ENCODE measurements at regions not wholly inside any gene's neighbourhood (a gene's known extent, or its start where the extent isn't known, plus 50 kb on each side); places are given as distances from the start of the nearest gene placed in this dataset.

DNA sequence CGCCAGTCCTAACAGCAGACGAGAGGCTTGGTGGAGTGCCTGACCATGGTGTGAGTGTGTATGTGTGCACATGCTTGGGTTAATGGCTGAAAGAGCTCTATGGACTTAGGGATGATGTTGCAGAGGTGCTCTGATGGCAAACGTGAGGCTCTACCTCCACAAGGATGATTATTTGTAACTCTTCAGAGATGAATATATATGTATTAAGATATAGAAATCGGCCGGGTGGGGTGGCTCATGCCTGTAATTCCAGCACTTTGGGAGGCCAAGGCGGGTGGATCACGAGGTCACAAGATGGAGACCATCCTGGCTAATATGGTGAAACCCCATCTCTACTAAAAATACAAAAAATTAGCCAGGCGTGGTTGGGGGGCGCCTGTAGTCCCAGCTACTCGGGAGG is 253.4 kb upstream of the CDH18 start:
- no peak overlapping the region for H3K4me3 Mint-ChIP-seq
- H3K27ac Mint-ChIP-seq, result no peak overlapping the region
- ATAC-seq (ENCODE audit: low read depth), result no peak
- DNase-seq, result no peak
- no peaks in the 10 kb centered on the region for H3K4me1 Mint-ChIP-seq
- POLR2A ChIA-PET, result no interaction called here
- H3K9me3 Mint-ChIP-seq, result peaks cover 1% of the 10 kb centered on the region
- no peaks in the 10 kb centered on the region for H3K27me3 Mint-ChIP-seq
- H3K36me3 Mint-ChIP-seq, result no peaks in the 10 kb centered on the region

DNA sequence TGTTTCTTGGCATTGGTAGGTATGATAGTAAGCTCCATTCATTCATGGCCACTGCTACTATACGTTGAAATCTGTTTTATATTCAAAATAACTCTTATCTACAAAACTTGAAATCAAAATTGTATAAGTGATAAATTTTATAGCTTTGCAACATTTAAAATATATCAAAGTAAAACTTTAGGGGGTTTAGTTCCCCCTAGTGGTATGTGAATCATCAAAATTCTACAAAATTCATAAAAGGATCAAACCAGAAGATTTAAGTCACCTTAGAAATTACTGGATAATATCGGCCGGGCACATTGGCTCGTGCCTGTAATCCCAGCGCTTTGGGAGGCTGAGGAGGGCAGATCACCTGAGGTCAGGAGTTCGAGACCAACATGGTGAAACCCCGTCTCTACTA is 243.0 kb upstream of the CDH18 start:
- Mint-ChIP-seq H3K9me3 (peaks cover 6% of the 10 kb centered on the region), H3K4me3 (no peak overlapping the region), H3K27ac (no peak overlapping the region), H3K36me3 (no peaks in the 10 kb centered on the region), H3K4me1 (no peaks in the 10 kb centered on the region), H3K27me3 (no peaks in the 10 kb centered on the region)
- DNase-seq (no peak), ATAC-seq (ENCODE audit: low read depth) (no peak)
- POLR2A ChIA-PET, result no interaction called here

DNA sequence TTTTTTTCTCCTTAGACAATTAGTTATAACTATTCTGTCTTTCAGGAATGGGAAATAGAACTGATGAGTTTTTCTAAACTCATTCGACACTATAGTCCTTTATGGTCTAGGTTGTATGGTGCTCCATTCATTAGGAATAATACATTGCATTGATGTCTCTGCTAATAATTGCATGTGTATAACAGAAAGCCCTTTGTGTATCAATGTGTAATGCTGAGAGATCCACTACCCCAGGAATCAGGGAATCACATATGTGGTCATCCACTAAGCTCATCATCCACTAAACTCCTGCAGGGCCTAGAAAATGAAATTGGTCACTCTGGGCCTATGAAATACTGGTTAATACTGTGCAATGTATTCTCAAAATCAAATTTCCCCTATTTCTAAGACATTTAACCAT is 242.0 kb upstream of the CDH18 start:
- ATAC-seq (ENCODE audit: low read depth) (no peak), DNase-seq (no peak)
- Mint-ChIP-seq H3K27me3 (no peaks in the 10 kb centered on the region), H3K4me1 (no peaks in the 10 kb centered on the region), H3K4me3 (no peak overlapping the region), H3K27ac (no peak overlapping the region), H3K36me3 (no peaks in the 10 kb centered on the region), H3K9me3 (peaks cover 1% of the 10 kb centered on the region)
- POLR2A ChIA-PET, result no interaction called here

DNA sequence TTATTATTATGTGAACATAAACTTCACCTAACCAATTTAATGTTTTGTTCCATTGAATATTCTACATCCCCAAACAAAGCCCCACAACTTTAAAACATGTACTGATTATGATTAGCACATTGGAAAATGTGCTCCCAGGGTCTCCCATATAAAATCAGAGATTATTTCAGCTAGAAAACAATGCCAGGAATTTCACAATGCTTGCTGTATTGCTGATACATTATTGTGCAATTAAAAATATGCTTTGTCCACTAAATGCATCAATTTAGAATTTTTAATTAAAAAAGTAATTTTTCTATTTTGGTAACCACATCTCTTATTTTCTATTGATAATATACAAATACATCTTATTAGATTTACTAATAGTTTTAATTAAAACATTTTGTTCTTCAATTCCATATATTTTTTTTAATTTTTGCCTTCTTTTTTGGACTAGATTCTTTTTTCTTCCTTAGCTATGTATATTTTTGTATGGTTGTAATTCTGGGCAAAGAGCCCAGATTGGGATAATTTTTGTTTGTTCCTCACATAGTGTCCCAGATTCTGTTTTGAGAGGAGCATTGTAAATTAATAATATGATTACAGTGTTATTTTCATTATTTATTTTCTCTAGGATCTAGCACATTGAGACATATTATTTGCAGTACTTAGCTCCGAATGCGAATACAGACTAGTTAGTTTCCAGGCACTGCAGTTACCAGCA is 241.5 kb upstream of the CDH18 start:
- POLR2A ChIA-PET, result no interaction called here
- Mint-ChIP-seq H3K36me3 (no peaks in the 10 kb centered on the region), H3K27me3 (no peaks in the 10 kb centered on the region), H3K4me1 (no peaks in the 10 kb centered on the region), H3K27ac (no peak overlapping the region), H3K4me3 (no peak overlapping the region), H3K9me3 (peaks cover 1% of the 10 kb centered on the region)
- ATAC-seq (ENCODE audit: low read depth) (no peak), DNase-seq (no peak)

DNA sequence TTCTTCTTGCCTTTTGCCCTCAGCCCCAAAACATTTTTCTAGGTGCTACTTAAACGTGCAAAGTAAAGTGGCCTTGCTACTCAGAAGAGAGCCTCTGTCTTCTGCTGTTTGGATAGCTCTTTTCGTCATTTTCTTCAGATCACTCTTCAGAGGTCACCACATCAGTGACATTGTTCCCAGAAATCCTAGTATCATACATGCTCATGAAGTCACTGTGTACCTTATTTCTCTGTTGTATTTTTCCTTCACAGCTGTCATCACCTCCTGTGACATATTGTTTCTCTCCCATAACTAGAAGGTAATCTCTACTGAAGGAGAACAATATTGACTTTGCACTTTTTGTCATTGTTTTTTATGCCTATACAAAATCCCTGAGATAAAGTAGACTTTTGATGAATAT is 237.0 kb upstream of the CDH18 start:
- Mint-ChIP-seq H3K9me3 (peaks cover 2% of the 10 kb centered on the region), H3K27me3 (no peaks in the 10 kb centered on the region), H3K36me3 (no peaks in the 10 kb centered on the region), H3K27ac (no peak overlapping the region), H3K4me1 (no peaks in the 10 kb centered on the region), H3K4me3 (no peak overlapping the region)
- ATAC-seq (ENCODE audit: low read depth) (no peak), DNase-seq (no peak)
- POLR2A ChIA-PET, result no interaction called here

DNA sequence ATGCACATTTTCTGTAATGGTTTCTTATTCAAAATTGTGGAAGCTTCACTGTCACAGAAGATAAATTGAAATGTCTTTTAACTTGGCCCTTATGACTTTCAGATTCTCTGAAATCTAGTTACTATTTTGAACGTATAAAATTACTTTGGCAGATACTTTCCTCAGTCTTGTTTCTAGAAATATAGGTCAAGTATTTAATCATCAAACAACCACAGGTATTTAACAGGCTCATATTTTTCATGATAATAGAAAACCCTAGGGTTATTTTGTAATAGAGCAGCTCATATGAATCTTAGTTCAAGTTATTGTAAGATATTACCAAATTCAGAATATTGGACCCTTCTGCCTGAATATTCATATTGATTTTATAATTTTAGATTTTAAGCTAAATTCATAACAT is 236.0 kb upstream of the CDH18 start:
- H3K27ac Mint-ChIP-seq, result no peak overlapping the region
- H3K36me3 Mint-ChIP-seq, result no peaks in the 10 kb centered on the region
- H3K9me3 Mint-ChIP-seq, result peaks cover 2% of the 10 kb centered on the region
- no peak overlapping the region for H3K4me3 Mint-ChIP-seq
- no peaks in the 10 kb centered on the region for H3K4me1 Mint-ChIP-seq
- POLR2A ChIA-PET, result no interaction called here
- DNase-seq (no peak), ATAC-seq (ENCODE audit: low read depth) (no peak)
- H3K27me3 Mint-ChIP-seq, result no peaks in the 10 kb centered on the region

DNA sequence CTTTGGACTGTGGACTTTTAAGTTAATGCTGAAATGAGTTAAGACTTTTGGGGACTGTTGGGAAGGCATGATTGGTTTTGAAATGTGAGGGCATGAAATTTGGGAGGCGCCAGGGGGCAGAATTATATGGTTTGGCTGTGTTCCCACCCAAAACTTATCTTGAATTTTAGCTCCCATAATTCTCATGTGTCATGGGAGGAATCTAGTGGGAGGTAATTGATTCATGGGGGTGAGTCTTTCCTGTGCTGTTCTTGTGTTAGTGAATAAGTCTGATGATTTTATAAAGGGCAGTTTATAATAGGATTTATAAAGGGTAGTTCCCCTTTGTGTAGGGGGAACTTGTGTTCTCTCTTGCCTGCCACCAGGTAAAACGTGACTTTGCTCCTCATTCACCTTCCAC is 235.5 kb upstream of the CDH18 start:
- DNase-seq, result no peak
- ATAC-seq (ENCODE audit: low read depth), result no peak
- H3K9me3 Mint-ChIP-seq, result peaks cover 4% of the 10 kb centered on the region
- no peaks in the 10 kb centered on the region for H3K36me3 Mint-ChIP-seq
- H3K27me3 Mint-ChIP-seq, result no peaks in the 10 kb centered on the region
- H3K27ac Mint-ChIP-seq, result no peak overlapping the region
- no peaks in the 10 kb centered on the region for H3K4me1 Mint-ChIP-seq
- H3K4me3 Mint-ChIP-seq, result no peak overlapping the region
- POLR2A ChIA-PET, result no interaction called here

DNA sequence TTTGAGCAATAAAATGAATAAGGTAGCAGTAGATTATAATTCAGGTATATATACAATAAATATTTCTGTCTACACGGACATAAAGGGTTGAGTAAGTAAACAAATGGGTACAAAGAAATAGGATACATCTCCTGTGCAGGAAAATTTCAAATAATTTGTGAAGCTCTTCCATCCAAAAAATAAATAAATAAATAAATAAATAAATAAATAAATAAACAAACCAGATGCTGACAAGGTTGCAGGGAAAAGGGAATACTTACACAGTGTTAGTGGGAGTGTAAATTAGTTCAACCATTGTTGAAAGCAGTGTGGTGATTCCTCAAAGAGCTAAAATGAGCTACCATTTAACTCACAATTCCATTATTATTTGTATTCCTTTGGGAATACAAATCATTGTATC is 227.3 kb upstream of the CDH18 start:
- no peak overlapping the region for H3K4me3 Mint-ChIP-seq
- DNase-seq (no peak), ATAC-seq (ENCODE audit: low read depth) (no peak)
- POLR2A ChIA-PET, result no interaction called here
- H3K9me3 Mint-ChIP-seq, result peaks cover 7% of the 10 kb centered on the region
- H3K36me3 Mint-ChIP-seq, result no peaks in the 10 kb centered on the region
- H3K4me1 Mint-ChIP-seq, result no peaks in the 10 kb centered on the region
- H3K27ac Mint-ChIP-seq, result no peak overlapping the region
- H3K27me3 Mint-ChIP-seq, result no peaks in the 10 kb centered on the region

DNA sequence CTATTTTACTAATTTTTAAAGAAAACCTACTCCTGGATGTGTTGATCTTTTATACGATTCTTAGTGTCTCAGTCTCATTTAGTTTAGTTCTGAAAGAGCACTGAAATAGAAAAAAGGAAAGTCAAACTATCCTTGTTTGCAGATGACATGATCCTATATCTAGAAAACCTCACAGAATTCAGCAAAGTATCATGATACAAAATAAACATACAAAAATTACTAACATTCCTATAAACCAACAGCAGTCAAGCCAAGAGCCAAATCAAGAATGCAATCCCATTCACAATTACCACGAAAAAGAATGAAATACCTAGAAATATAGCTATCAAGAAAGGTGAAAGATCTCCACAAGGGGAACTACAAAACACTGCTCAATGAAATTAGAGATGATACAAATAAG is 225.8 kb upstream of the CDH18 start:
- no peak overlapping the region for H3K4me3 Mint-ChIP-seq

DNA sequence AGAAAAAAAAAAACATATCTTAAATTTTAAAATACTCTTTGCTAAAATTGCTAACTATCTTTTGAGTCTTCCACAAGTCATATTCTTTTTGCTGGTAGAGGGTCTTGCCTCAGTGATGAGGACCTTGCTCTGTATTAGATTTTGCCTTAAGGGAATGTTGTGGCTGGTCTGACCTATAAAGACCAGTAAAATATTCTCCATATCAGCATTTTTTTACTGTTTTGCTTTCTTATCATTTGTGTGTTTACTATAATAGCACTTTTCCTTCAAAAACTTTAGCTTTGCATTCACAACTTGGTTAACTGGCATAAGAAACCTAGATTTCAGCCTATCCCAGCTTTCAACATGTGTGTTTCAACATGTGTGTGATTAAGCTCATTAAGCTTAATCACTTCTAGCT is 224.7 kb upstream of the CDH18 start:
- H3K4me1 Mint-ChIP-seq, result no peaks in the 10 kb centered on the region
- H3K4me3 Mint-ChIP-seq, result no peak overlapping the region
- H3K27ac Mint-ChIP-seq, result no peak overlapping the region
- H3K36me3 Mint-ChIP-seq, result no peaks in the 10 kb centered on the region
- peaks cover 6% of the 10 kb centered on the region for H3K9me3 Mint-ChIP-seq
- no peak for ATAC-seq (ENCODE audit: low read depth)
- DNase-seq, result no peak
- POLR2A ChIA-PET, result no interaction called here
- H3K27me3 Mint-ChIP-seq, result no peaks in the 10 kb centered on the region

More for the DNA sequence above, 225.8 kb upstream of the CDH18 start:
- H3K4me1 Mint-ChIP-seq, result no peaks in the 10 kb centered on the region
- H3K27ac Mint-ChIP-seq, result no peak overlapping the region
- no peaks in the 10 kb centered on the region for H3K27me3 Mint-ChIP-seq
- no peak for ATAC-seq (ENCODE audit: low read depth)
- H3K9me3 Mint-ChIP-seq, result peaks cover 7% of the 10 kb centered on the region
- POLR2A ChIA-PET, result no interaction called here
- no peak for DNase-seq
- no peaks in the 10 kb centered on the region for H3K36me3 Mint-ChIP-seq

DNA sequence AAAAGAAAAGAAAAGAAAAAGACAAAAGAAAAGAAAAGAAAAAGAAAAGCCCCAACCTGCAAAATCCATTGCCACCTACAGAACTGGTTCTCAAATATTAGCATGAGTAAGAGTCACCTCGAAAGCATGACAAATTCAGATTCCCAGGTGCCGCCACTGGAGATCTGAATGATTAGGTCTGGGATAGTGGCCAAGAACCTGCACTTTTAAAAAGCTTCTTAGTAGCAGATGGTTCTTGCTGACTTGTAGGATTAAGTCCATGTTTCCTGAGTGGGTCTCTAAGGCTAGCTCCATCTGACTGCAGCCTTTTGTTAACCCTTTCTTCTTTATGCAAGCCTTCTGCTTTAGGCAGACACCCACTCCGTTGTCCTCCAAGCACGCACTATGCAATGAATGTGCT is 178.5 kb upstream of the CDH18 start:
- POLR2A ChIA-PET, result no interaction called here
- H3K27me3 Mint-ChIP-seq, result no peaks in the 10 kb centered on the region
- H3K4me1 Mint-ChIP-seq, result no peaks in the 10 kb centered on the region
- H3K4me3 Mint-ChIP-seq, result no peak overlapping the region
- H3K36me3 Mint-ChIP-seq, result no peaks in the 10 kb centered on the region
- no peak overlapping the region for H3K27ac Mint-ChIP-seq
- peaks cover 3% of the 10 kb centered on the region for H3K9me3 Mint-ChIP-seq
- ATAC-seq (ENCODE audit: low read depth) (no peak), DNase-seq (no peak)

DNA sequence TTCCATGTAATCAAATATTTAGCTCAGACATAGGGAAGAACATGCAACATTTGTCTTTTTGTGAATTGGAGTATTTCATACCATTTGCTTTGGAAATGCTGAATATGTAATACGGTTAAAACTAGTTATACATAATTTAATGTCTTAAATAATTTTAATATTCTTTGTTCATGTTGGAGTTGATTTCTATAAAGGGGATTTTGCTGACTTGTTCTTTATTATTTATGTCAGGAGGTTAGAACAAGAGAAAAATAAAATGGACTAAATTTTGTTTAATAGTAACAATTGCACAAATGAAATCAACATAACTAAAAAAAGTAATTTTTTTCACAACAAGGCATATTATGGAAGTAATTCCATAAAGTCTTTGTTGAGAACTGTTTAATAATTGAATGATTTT is 170.0 kb upstream of the CDH18 start:
- DNase-seq (no peak), ATAC-seq (ENCODE audit: low read depth) (no peak)
- POLR2A ChIA-PET, result no interaction called here
- Mint-ChIP-seq H3K4me3 (no peak overlapping the region), H3K27me3 (no peaks in the 10 kb centered on the region), H3K9me3 (peaks cover 3% of the 10 kb centered on the region), H3K27ac (no peak overlapping the region), H3K36me3 (no peaks in the 10 kb centered on the region), H3K4me1 (no peaks in the 10 kb centered on the region)

DNA sequence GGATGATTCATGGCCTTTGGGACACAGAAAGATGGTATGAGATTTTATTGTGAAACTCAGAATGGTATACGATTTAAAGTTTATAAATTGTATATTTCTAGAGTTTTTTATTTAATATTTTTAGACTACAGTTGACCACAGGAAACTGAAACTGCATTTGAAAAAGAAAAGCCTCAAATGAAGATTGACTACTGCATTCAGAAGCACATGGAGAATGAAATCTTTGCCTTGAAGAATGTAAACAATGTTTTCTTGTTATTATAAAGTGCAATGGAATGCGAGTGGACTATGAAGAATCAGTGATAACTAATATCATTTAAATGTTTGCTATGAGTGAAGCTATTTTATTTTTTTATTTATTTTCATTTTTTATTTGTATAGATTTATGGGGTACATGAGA is 169.1 kb upstream of the CDH18 start:
- peaks cover 3% of the 10 kb centered on the region for H3K9me3 Mint-ChIP-seq
- no peak for DNase-seq
- no peak overlapping the region for H3K4me3 Mint-ChIP-seq
- no peaks in the 10 kb centered on the region for H3K27me3 Mint-ChIP-seq
- ATAC-seq (ENCODE audit: low read depth), result no peak
- POLR2A ChIA-PET, result interaction anchor here (0.5 kb wide), 1 partner anchor 1981 kb away, joined by 5 read pairs; no protein-coding TSS in a partner anchor
- H3K4me1 Mint-ChIP-seq, result no peaks in the 10 kb centered on the region
- H3K27ac Mint-ChIP-seq, result no peak overlapping the region
- H3K36me3 Mint-ChIP-seq, result no peaks in the 10 kb centered on the region

DNA sequence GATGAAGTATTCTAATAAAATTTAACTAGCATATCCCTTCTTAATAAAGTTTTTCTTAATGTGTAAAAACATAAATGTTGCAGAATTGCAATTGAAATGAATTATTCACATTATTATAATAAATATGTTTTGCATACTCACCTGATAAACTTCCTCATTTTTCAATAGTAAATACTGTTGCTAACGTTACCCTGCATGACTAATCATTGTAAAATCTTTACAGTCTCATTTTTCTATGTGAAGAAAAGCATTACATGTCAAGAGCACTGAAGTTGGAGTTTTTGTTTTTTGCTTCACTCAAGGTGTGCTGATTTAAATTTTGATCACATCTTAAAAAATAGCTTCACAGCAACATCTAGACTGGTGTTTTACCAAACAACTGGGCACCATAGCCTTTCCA is 157.2 kb upstream of the CDH18 start:
- POLR2A ChIA-PET, result no interaction called here
- H3K9me3 Mint-ChIP-seq, result peaks cover 10% of the 10 kb centered on the region
- H3K27ac Mint-ChIP-seq, result no peak overlapping the region
- H3K4me3 Mint-ChIP-seq, result no peak overlapping the region
- no peak for ATAC-seq (ENCODE audit: low read depth)
- no peaks in the 10 kb centered on the region for H3K27me3 Mint-ChIP-seq
- no peak for DNase-seq
- H3K4me1 Mint-ChIP-seq, result no peaks in the 10 kb centered on the region
- no peaks in the 10 kb centered on the region for H3K36me3 Mint-ChIP-seq

DNA sequence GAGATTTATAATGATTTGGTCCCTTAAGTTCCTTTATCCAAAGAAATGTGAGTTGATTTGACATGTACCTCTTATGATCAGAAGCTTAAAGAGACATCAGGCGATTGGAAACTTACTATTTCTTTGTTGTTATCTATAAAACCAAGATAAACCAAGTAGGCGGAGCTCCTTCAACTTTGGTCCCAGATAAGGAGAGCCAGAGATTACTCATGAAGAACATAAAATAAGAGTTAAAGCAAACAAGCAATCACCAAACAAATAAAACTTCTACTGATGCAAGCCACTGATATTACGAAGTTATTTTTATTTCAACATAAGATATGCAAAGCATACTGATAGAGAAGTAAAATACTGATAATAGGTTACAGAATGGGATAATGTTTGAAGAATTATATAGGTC is 141.5 kb upstream of the CDH18 start:
- POLR2A ChIA-PET, result no interaction called here
- Mint-ChIP-seq H3K27me3 (no peaks in the 10 kb centered on the region), H3K4me1 (no peaks in the 10 kb centered on the region), H3K4me3 (no peak overlapping the region), H3K9me3 (peaks cover 12% of the 10 kb centered on the region), H3K36me3 (no peaks in the 10 kb centered on the region), H3K27ac (no peak overlapping the region)
- ATAC-seq (ENCODE audit: low read depth) (no peak), DNase-seq (no peak)
